Lung (tissue), 11 donors: ENCODE measurements at regions not wholly inside any gene's neighbourhood (a gene's known extent, or its start where the extent isn't known, plus 50 kb on each side); places are given as distances from the start of the nearest gene placed in this dataset.

Experiments
- ATAC-seq: fragments of 200-7000 bp; cut with Tn5 transposase; one replicate; pipeline ENCODE4 v1.9.1; 2020; ENCODE audit warnings: moderate number of reproducible peaks; ENCODE audit not compliant: insufficient read depth, low FRiP score
- DNase-seq, 3 donors: peaks; one replicate each; pipeline ENCODE4 v3.0.0-alpha.2; 2013 to 2017
- H3K27ac ChIP-seq, 2 donors: one replicate each; pipeline ENCODE4 v1.5.1; 2013; ENCODE audit warnings: mild to moderate bottlenecking in 2 of 2, moderate library complexity in 2 of 2, control low read depth in 1 of 2, inconsistent platforms in 1 of 2, low read depth in 1 of 2, low read length in 1 of 2
- H3K27me3 ChIP-seq, 3 donors: one replicate each; pipeline ENCODE4 v1.5.1; 2013; ENCODE audit warnings: low read length in 2 of 3; ENCODE audit not compliant: control insufficient read depth in 3 of 3, insufficient read depth in 3 of 3
- H3K36me3 ChIP-seq, 4 donors: one replicate each; pipeline ENCODE4 v1.5.1; 2013; ENCODE audit warnings: low read length in 4 of 4, mild to moderate bottlenecking in 1 of 4, moderate library complexity in 1 of 4; ENCODE audit not compliant: control insufficient read depth in 4 of 4, insufficient read depth in 4 of 4
- H3K4me1 ChIP-seq, 5 donors: one replicate each; pipeline ENCODE4 v1.5.1; 2013; ENCODE audit warnings: low read length in 5 of 5, mild to moderate bottlenecking in 2 of 5, moderate library complexity in 1 of 5; ENCODE audit not compliant: control insufficient read depth in 5 of 5, insufficient read depth in 5 of 5
- H3K4me3 ChIP-seq: one replicate; pipeline ENCODE4 v1.5.1; 2013; ENCODE audit warnings: mild to moderate bottlenecking, control low read depth, moderate library complexity
- H3K9ac ChIP-seq, 2 donors: one replicate each; pipeline ENCODE4 v1.5.1; 2013; ENCODE audit warnings: low read length in 2 of 2, control low read depth in 1 of 2; ENCODE audit not compliant: insufficient read depth in 1 of 2
- H3K9me3 ChIP-seq, 4 donors: one replicate each; pipeline ENCODE4 v1.5.1; 2013; ENCODE audit warnings: low read length in 3 of 4, mild to moderate bottlenecking in 1 of 4, moderate library complexity in 1 of 4; ENCODE audit not compliant: control insufficient read depth in 4 of 4, insufficient read depth in 3 of 4
- WGBS, 2 donors: extraction: QIAGEN DNeasy Blood & Tissue Kit; methylation state at CpG; one replicate each; pipeline ENCODE4 v1.1.7; 2013; 5-methylcytosine and 5-hydroxymethylcytosine counted together
- TF ChIP-seq, protein P1 (sequence below): IDR thresholded peaks from 2 replicates; pipeline ENCODE4 v1.5.1; 2012; ENCODE audit warnings: mild to moderate bottlenecking; ENCODE audit errors: control extremely low read depth, extremely low read depth
- donor health status: control.
- donor health status: control.
- donor health status: Bipolar disorder and iron deficiency.
- donor health status: healthy.
- donor health status: DM: yes; HTN: yes; CAD: no.

DNA sequence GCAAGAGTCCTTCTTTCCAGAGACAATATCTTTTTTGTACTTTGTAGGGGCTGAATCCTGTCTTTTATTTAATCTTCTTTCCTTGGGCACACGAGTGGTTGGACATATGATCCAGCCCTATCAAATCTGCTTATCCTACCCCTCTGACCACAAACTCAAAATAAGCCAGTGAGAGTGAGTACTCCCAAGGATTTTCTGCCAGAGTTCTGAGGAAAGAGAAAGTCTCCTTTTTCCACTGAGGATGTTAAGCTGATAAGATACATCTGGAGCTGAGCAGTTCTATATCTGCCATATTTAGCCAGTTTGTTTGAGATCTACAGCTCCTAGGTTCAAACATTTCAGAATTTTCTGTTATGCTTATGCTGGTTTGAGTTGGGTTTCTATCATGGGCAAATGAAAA is 134.8 kb upstream of the NWD2 start:
- ATAC-seq (no peak), DNase-seq (peak in 2 of 3 donors; percentile 38 to 60)
- Histone ChIP-seq H3K9ac (no peak overlapping the region), H3K36me3 (no peaks in the 10 kb centered on the region), H3K27ac (no peak overlapping the region), H3K4me1 (no peaks in the 10 kb centered on the region), H3K27me3 (no peaks in the 10 kb centered on the region), H3K9me3 (no peaks in the 10 kb centered on the region), H3K4me3 (no peak overlapping the region)
- TF ChIP-seq, protein P1, sequence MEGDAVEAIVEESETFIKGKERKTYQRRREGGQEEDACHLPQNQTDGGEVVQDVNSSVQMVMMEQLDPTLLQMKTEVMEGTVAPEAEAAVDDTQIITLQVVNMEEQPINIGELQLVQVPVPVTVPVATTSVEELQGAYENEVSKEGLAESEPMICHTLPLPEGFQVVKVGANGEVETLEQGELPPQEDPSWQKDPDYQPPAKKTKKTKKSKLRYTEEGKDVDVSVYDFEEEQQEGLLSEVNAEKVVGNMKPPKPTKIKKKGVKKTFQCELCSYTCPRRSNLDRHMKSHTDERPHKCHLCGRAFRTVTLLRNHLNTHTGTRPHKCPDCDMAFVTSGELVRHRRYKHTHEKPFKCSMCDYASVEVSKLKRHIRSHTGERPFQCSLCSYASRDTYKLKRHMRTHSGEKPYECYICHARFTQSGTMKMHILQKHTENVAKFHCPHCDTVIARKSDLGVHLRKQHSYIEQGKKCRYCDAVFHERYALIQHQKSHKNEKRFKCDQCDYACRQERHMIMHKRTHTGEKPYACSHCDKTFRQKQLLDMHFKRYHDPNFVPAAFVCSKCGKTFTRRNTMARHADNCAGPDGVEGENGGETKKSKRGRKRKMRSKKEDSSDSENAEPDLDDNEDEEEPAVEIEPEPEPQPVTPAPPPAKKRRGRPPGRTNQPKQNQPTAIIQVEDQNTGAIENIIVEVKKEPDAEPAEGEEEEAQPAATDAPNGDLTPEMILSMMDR: no peak
- WGBS, 2 donors: 34 to 37% methylated on average over 1 of the region's 1 CpG

DNA sequence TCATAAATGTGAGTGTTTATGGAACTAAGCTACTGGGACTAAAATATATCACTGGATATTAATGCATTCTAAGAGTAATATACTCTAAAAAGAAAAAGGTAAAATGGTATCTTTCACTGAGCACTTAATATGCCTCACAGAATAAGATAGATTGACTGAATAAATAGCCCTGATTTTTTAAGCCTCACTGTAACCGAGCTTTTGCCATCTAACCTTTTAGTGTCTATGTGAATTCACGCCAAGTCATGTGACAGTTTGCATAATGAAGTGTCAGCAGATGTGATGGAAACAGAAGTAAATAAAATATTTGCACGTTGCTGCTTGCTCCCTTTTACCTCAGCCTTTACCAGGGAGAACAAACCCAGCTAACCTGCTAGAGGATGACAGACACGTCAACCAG is 119.7 kb upstream of the NWD2 start:
- Histone ChIP-seq H3K36me3 (no peaks in the 10 kb centered on the region), H3K27ac (no peak overlapping the region), H3K9me3 (no peaks in the 10 kb centered on the region), H3K9ac (no peak overlapping the region), H3K4me3 (no peak overlapping the region), H3K27me3 (no peaks in the 10 kb centered on the region), H3K4me1 (no peaks in the 10 kb centered on the region)
- peak; percentile 16 to 72 (median 65) for DNase-seq
- TF ChIP-seq, protein P1: no peak
- ATAC-seq: no peak
- 64 to 70% methylated on average over 4 of the region's 4 CpGs for WGBS, 2 donors

DNA sequence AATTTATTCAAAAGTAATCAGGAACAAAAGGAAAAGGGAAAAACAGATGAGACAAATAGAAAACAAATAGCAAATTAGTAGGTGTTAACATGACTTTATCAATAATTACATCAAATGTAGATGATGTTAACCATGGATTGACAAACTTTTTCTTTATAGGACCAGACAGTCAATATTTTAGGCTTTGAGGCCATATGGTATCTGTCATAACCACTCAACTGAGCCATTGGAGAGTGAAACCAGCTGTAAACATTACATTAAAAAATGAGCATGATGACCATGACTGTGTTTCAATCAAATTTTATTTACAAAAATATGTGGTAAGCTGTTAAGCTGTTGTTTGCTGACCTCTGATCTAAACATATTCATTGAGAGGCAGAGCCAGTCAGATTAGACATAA is 118.5 kb upstream of the NWD2 start:
- Histone ChIP-seq H3K4me3 (no peak overlapping the region), H3K27me3 (no peaks in the 10 kb centered on the region), H3K9ac (no peak overlapping the region), H3K4me1 (no peaks in the 10 kb centered on the region), H3K36me3 (no peaks in the 10 kb centered on the region), H3K9me3 (no peaks in the 10 kb centered on the region), H3K27ac (no peak overlapping the region)
- no peak for ATAC-seq
- peak in 2 of 3 donors; percentile 62 to 64 for DNase-seq
- TF ChIP-seq, protein P1: no peak

DNA sequence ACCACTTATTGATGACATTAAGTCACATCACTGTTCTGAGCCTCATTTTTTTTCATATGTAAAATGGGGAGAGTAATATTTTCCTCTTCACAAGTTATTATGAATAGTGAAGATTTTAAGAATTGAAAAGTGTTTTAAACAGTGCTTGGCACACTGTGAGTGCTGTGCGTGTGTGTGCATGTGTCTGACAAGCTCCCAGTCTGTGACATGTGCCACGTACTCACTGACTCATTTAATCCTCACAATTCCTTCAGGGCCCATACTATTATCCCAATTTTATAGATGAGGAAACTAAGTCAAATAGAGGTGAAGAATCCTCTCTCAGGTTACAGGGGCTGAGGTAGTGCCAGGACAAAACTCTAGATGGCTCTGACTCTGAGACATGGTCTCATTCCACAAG is 114.1 kb upstream of the NWD2 start:
- TF ChIP-seq, protein P1: no peak
- no peak for ATAC-seq

More for the DNA sequence above, 114.1 kb upstream of the NWD2 start:
- H3K4me3 ChIP-seq: no peak overlapping the region
- H3K36me3 ChIP-seq: no peaks in the 10 kb centered on the region
- WGBS, 2 donors: 83 to 86% methylated on average over 2 of the region's 2 CpGs
- H3K27me3 ChIP-seq: no peaks in the 10 kb centered on the region
- DNase-seq: no peak
- H3K4me1 ChIP-seq: no peaks in the 10 kb centered on the region
- no peaks in the 10 kb centered on the region for H3K9me3 ChIP-seq
- H3K9ac ChIP-seq: no peak overlapping the region
- no peak overlapping the region for H3K27ac ChIP-seq
